COLO668 (cell line): ENCODE measurements at regions not wholly inside any gene's neighbourhood (a gene's known extent, or its start where the extent isn't known, plus 50 kb on each side); places are given as distances from the start of the nearest gene placed in this dataset.
"Not testable (repeated sequence)": the region's sequence is repeated elsewhere in the genome, so short reads cannot be mapped to it uniquely, and the experiment has no call there.

Source experiments
- DNase-seq: peaks from one replicate; lab custom pipeline; 2025; ENCODE audit not compliant: unreplicated experiment; lab: John Stamatoyannopoulos, UW

DNA sequence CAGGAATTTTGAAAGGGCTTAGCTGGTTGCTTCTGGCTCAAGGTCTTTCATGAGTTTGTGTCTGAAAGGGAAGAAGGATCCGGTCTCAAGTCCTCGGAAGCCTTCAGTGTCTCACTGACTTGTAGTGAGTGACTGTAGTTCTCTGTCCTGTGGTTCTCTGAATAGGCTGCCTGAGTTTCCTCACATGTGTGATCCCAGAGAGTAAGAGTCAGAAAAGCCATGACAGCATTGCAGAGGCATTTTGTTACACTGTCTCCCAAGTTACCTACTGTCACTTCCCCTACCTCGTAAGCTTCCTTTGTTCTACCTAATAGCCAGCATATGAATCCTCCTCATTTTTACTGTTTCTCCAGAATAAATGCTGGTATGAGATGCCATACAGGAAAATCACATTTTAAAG, 709.1 kb upstream of the CHAC2 start:
- no peak for DNase-seq

DNA sequence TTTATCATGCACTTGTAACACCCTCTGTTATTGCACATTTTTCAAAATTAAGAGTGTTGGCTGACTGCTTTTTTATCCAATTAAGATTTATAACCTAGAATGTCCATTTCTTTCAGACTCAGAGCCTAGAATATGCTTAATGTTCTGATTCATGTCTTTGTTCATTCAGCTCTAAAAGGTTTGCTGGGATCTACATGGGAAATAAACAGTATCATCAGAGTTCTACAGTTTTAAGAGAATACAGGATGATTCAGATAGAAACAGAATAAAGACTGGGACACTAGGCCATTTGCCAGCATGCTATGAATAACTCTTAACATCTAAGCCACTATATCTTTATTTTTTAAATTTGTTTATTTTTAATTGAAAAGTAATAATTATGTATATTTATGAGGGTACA, 713.7 kb upstream of the CHAC2 start:
- no peak for DNase-seq

DNA sequence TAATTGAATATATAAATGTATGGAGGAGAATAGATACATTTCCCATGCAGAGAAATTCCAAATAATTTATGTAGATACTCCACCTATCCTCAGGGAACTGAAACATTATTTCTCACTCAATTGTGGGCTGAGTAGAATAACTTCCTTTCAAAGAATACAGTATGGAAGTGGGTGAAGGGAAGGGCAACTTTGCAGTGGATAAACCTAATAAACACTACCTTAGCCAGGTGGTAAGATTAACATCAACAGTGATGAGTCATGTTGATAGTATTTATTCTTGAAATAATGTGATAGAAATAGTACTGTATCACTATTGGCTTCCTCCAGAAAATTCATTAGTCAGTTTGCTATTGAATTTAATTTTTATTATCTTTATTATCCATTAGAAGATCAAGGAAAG, 716.4 kb upstream of the CHAC2 start:
- no peak for DNase-seq

DNA sequence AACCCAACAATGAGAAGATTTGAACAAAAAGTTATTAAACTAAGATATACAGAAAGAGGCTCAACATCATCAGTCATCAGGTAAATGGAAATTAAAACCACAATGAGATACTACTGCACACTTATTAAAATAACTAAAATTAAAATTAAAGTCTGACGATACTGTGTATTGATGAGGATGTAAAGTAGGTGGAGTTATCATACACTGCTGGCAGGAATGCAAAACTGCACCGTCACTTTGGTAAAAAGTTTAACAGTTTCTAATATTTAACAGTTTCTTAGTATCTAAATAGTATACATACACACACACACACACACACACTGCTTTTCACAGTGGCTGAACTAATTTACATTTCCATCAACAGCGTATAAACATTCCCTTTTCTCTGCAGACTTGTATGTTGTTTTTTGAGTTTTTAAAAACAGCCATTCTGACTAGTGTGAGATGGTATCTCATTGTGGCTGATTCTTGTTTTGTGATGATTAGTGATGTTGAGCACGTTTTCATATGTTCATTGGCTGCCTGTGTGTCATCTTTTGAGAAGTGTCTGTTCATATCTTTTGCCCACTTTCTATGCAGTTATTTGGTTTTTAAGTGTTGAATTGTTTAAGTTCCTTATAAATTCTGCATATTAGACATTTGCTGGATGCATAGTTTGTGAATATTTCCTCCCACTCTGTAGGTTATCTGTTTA, 726.9 kb upstream of the CHAC2 start:
- no peak for DNase-seq

DNA sequence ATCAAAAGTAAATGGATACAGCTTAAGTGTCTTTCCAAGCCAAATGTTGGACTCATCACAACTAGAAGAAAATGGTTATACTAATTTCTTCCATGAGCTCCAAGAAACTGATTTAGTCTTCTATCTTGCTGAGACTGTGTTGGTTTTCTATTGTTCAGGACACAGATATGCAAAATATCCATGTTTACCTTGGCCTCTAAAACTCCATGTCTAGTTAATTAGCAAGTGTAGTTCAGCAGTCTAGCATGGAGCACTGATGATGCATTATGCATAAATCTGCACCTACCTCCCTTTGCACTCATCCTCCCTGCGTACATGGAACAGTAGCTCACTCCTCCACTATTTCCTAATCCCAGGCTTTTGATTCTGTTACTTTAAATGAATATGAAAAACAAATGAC, 731.4 kb upstream of the CHAC2 start:
- no peak for DNase-seq

DNA sequence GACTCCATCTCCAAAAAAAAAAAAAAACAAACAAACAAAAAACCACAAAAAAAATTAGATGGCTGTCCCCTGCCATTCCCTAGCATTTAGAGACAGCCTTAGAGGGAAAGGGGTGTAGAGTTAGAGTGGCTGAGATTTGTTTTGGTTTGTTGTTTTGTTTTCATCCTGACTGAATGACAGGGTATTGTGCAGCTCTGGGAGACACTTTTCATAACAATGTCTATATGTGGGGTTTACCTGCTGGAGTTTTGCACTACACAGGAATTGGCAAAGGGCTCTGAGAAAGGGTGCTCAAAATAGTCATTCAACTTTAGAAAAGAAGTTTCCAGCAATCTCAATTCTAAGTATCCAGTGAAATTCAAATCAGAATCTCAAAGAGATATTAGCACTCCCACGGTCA, 732.5 kb upstream of the CHAC2 start:
- no peak for DNase-seq

DNA sequence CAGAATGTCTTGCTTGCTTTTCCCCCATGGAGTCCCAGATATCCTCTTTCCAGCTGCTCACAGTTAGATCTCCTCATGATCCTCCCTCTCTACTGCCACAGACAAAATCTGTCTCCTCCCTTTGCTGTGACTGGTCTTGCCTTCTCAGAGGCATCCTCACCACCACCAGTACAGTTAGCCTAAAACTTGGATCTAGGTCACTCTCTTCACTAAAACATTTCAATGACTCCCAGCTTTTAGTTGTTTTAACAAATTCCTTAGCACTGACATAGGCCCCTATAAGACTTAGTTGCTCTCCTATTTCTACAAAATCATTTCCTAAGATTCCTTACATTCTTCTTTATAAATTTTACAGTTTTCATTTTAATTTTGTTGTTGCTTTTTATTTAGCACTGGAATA, 734.2 kb upstream of the CHAC2 start:
- no peak for DNase-seq

DNA sequence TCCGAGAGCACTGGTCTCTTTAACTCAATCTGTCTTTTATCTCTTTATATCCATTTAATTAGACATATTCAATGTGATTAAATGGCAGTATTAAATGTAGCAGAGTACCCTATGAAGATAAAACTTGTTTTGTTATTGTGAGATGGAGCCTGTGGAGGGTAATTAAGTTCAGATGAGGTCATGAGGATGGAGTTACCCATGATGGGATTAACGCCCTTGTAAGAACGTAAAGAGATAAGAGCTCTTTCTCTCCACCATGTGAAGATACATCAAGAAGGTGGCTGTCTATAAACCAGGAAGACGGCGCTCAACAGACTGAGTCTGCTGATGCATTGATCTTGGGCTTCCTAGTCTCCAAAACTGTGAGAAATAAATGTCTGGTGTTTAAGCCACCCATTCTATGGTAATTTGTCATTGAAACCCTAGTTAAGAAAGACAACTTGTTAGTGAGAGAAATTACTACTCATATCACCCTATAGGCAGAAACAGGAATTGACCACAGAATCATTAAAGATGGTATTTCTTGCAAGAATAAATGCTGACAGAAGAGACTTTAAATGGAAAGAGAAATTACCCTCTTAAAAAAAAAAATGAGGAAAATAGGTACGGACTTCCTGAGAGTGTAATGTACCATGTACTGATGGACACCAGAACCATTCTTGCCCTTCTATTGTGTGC, 738.7 kb upstream of the CHAC2 start:
- no peak for DNase-seq

DNA sequence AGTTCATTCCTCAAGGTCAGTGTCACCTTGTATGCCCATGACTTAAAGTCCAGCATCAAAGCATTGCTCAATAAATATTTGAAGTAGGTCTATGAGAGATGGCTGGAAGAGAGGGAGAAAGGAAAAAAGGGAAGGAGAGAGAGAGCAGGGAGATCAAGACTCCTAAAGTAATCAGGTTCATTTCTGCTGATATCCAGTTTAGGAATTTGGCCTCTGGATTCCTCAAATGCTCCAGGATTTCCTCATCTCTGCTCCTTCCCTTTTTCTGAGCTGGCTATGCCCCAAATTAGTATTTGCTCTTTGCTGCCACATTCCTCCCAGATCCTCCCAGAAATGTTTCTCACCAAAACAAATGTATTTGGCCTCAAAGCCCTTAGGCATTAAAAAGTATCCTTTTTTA, 739.4 kb upstream of the CHAC2 start:
- no peak for DNase-seq

DNA sequence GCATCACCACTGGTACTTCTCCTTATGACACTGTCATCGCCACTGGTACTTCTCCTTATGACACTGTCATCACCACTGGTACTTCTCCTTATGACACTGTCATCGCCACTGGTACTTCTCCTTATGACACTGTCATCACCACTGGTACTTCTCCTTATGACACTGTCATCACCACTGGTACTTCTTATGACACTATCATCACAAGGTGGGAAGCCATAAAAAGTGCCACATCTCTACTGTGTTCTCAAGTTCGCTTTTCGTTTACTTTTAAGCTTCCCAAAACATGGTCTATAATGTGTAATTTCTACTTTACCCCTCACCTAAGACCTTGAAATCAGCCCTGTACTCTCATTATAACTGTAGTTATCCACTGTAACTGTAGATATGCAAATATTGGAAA, 745.4 kb upstream of the CHAC2 start:
- not testable (repeated sequence) for DNase-seq

DNA sequence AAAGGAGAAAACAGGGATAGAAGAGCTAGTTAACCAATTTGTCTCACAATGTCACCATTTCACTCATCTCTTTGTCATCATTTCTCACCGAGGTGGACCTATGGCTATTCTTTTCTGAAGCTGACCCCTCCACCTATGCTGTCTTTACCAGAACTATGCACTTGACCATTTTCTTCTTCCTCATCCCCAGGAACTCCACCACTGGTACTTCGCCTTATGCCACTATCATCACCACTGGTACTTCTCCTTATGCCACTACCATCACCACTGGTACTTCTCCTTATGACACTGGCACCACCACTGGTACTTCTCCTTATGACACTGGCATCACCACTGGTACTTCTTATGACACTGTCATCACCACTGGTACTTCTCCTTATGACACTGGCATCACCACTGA, 745.8 kb upstream of the CHAC2 start:
- no peak for DNase-seq

DNA sequence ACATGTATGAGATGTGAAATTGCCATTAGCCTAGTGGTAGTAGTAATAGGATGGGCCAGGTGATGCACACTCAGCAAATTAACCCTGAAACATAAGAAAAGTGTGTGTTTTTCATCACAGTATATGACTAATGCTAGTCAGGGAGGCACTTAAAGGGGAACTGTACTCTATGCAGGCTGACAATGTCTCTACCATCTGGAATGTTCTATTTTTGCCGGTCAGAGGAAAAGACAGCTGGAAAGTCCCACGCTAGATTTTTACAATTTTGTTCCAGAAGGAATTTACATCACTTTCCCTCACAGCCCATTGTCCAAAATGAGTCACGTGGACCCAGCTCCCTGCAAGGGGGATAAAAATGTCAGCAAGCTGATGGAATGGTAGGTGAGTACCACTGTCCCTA, 746.3 kb upstream of the CHAC2 start:
- no peak for DNase-seq

DNA sequence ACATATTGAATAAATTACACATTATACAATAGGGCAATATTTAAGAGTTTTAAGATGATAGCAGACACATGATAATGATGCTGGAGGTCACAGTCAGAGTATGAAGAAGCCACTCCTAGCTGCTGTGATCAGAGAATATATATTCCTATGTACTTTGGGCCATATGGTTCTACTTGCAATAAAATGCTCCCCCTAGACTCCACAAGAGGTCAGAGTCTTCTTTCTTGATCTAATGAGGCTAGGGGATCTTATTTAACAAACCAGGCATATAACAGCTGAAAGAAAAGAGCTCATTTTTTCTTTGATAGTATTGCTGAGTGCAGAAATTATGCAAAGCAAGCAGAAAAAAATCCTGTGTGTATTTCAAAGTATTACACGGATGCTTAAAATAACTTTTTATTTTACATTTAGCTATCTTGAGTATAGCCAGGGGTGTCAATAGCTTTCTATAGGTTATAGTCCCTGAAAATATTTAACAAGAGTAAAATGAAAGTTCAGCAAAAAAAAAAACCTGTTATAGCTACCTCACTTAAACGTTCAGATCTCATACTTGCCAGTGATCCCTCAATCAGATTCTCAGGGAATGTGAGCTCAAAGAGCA, 748.7 kb upstream of the CHAC2 start:
- DNase-seq, result no peak

DNA sequence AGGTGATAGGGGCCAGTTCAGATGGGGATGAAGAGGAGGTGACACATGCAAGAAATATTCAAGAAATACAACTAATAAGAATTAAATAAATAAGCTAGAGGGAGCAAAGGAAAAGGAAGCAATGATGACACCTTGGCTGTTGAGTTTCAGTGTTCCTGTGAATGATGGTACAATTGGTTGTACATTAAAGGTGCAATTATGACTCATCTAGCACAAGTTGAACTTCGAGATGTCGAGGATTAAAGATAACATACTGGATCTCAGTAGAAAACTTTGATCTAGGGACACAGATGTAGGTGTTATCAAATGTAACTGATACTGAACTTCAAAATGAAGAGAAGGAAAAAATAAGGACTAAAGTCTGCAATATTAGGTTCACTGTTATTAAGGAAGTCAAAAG, 760.6 kb upstream of the CHAC2 start:
- no peak for DNase-seq

DNA sequence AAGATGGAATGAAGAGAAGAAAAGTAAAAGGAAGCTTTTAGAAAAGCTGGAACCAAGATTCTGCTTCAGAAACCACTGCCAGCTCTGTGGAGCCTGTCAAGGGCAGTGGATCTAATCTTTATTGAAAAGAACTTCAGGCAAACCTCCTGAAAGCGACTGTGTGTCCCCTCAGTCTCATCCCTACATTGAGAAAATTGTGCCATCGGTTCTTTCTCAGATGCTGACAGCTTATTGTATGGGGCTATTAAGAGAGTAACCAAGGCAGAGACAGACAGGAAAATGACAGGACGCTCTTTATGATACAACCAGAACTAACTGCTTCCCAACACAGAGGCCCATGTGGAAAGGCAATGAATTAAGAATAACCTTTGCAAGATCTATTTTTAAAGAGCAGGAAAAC, 763.2 kb upstream of the CHAC2 start:
- DNase-seq, result no peak

DNA sequence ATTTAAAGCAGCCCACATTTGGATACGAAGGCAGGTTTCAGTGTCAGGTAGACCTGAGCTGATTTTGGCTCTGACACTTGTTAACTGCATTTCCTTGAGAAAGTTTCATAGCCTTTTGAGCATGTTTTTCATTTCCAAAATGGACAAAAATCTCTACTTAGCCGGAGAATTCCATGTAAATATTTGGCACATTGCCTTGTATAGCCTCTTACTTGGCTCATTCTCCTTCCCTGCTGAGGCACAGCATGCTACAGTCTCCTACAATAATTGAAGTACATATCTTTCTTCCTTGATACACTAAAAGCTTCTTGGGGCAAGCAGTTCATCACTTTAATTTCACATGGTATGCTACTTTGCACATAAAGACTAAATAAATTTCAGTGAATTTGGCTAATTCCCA, 772.2 kb upstream of the CHAC2 start:
- DNase-seq, result no peak

DNA sequence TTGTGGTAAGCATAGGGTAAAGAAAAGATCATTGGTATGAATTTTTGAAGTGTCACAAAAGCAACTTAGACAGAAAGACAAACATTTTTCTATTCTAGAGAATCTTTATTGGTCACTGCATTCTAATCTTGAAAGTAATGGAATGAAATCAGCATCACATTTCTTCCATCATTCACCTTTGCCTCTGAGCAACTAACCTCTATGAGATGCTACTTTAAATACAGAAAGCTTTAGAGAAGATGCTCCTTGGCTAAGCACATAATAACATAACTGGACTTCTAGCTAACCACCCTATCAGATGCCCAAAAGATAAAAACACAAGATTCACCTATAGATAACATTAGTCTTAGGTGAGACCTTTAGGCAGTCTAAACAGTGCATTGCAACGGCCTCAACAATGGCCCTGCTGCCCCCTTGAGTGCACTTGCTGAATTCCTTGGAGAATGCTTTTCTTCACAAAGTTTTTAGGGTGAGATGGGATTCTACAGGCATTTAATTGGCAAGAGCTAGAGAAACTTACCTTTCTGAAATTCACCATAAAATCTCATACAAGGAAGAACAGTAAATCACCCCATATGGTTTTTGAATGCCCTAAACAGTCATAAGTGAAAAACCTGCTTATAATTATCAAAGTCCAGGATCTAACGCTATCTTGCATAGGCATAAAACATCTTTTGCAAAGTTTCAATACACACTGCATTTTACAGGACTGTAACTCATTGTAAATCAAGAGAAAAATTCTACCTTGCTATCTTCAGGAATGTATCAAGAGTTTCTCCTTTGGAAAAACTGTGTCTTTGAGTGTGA, 791.3 kb upstream of the CHAC2 start:
- no peak for DNase-seq

DNA sequence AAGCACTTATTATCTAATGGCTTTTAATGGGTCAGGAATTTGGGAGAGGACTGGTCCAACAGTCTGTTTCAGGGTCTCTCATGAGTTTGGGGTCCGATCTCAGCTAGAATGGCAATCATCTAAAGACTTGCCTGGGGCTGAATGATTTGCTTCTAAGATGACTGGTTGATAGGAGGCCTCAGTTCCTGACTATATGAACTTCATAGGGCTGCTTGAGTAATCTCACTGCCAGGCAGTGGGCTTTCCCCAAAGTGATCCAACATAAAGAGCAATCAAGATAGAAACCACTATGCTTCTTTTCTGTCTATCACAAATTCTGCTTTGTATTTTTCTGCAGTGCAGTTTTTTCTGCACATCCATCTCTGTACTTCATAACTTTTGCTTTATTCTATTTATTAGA, 793.5 kb upstream of the CHAC2 start:
- DNase-seq, result no peak

DNA sequence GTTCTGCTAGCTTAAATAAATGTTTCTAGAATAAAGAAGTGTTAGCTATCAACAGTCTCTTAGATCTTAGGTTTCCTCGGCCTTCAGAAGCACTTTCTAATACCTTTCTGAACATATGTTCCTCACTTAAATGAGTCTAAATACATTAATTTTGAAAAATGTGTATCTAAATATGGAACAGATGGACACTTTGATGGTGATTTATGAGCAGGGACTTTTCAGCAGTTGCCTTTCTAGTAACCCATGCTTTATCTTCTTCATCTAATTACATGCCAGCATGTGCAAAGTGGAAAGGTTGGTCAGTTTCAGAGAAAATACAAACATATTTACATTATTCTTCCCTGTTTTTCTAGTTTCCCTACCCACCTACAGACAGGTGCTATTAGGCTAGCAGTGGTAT, 797.0 kb upstream of the CHAC2 start:
- no peak for DNase-seq

DNA sequence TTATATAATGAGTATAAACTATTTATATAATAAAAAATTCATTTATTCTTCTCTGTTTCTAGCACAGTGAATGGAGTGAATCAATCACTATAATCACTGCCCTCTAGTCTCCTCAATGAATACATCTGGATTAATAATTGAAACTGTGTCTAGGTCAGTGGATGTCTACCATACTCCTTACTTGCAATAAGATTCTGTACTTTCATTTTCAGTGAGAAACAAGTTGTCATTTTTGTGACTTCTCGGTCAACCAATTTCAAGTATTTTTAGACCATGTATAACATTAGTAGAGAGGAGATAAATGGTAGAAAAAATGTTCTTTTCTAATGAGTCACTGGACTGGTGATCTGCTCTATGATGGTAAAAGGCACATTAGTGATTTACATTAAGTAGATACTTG, 799.6 kb upstream of the CHAC2 start:
- no peak for DNase-seq

DNA sequence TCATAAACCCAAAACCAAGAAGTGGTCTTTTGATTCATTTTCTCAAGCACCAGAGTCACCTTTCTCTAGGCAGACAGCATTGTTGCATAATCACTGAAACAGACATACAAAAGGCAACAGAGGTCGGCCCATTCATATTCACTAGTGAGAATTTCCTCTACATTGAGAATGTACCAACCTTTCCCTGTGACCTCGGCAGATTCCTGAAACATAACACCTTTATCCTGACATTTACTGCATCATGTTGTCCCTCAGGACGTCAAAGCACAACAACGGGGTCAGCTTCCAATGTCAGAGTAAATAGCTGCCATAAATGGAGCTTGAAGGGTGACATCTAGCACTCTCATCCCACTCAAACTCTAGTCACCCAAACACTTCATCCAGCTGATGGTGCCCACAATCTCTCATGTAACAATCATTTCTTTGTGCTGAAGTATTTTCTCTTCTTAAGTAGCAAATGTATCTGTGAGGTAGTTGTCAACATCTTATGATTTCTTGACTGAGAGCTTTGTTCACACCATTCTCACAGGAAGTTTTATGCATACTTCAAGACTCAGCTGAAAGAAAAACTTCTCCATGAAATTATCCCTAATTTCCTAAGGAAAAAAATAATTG, 802.6 kb upstream of the CHAC2 start:
- DNase-seq, result no peak
